Astrocyte of the hippocampus (primary cell): ENCODE measurements at regions not wholly inside any gene's neighbourhood (a gene's known extent, or its start where the extent isn't known, plus 50 kb on each side); places are given as distances from the start of the nearest gene placed in this dataset.
A peak's percentile ranks its signal among the peaks of the same experiment; 100 is the strongest.

Experiments
- DNase-seq: peaks from one replicate; pipeline ENCODE4 v3.0.0; 2011; ENCODE audit warnings: low read depth, low spot score

DNA sequence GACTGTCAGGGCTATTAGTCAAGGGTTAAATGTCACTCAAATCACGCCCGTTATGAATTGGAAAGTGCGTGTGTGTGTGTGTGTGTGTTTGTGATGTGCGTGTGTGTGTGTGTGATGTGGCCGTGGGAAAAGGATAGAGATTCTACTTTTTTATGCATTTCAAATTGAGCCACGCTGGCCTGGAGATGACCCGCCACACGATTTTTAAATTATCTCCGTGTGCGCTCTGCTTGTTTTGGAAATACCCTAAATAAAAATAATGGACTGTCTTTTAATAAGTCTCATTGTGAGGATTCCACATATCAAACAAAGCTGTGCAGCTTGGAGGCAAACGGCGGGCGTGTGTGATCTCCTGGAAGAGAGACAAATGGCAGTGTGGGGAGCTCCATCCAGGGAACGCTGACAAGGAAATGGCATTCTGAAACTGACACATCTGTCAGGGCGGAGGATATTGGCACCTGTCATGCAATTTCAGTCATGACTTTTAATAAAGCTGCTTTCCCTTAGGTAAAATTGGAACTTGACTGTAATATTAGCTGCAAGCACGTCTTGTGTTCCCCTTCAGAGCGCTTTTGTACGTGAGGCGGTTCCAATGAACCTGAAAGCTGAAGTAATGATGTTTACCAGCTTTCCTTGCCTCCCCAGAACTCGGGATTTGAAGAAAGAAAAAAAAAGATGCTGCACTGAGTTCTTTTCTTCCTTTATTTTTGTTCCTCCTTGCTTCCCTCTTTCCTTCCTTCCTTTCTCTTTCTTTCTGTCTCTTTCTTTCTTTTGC lies 381.8 kb upstream of the SMIM21 start:
- no peak for DNase-seq

DNA sequence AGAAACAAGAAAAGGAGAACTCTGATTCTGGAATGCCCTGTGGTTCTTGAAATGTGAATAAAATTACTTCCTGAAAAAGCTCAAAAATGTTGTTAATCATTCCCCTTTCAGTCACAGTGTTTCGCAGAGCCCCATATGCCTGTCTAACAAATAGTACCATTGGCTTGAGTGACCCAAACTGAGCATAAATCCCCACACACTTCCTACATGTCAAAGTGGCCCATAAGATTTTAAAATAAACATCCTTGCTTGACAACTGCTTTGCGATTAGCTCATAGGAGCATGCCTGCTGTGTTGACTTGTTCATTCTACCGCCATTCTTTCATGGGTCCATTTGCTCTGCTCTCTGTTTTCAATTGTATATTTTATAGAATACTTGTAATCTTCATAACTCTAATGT lies 377.8 kb upstream of the SMIM21 start:
- DNase-seq: no peak

DNA sequence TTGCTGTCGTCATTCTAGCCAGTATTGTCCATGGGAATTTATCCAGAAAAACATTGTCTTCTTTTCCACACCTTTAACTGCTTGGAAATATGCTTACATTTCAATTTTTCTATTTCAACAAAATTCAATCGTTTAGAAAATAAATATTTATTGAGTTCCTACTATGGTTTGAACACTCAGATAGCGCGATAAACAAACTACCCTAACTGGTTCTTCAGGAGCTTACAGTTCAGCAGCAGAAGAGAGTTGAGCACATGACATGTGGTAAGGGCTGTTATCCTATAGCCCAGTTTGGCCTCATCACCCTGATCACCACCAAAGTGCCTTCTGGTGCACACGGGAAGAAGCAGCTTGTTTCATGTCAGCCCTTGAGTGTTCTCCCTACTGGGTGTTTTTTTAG lies 375.2 kb upstream of the SMIM21 start:
- DNase-seq: no peak

DNA sequence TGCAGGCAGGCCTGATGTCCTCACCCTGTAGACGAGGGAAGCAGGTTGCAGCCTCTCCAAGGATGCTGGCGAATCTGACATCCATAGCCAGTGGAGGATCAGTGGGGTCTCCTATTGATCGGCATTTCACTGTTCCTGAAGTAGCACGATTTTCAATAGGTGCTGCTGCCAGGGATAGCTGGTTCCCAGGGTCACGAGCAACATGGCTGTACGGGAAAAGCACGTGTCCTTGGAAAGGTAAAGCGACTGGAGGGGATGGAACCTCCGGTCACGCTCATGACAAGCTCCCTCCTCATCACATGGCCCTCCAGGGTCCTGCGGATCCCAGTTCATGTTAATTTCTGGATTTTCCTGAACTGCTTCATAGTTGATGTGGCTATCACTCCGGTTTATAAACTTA lies 373.7 kb upstream of the SMIM21 start:
- DNase-seq: no peak

DNA sequence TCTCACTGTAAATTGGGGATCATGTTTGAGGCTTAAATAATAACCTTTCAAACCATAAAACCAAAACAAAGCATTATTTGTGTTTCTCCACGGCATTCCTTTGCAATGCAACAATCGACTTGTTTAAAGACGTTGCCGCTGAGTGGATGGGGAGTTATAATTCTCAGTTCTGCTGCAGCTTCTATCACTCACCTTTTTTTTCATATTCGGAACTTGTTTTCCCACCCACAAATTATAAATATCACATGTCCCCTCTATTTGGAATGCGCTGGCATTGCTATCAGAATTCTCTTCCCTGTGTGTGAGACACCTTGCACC lies 372.8 kb upstream of the SMIM21 start:
- DNase-seq: peak; percentile 11

DNA sequence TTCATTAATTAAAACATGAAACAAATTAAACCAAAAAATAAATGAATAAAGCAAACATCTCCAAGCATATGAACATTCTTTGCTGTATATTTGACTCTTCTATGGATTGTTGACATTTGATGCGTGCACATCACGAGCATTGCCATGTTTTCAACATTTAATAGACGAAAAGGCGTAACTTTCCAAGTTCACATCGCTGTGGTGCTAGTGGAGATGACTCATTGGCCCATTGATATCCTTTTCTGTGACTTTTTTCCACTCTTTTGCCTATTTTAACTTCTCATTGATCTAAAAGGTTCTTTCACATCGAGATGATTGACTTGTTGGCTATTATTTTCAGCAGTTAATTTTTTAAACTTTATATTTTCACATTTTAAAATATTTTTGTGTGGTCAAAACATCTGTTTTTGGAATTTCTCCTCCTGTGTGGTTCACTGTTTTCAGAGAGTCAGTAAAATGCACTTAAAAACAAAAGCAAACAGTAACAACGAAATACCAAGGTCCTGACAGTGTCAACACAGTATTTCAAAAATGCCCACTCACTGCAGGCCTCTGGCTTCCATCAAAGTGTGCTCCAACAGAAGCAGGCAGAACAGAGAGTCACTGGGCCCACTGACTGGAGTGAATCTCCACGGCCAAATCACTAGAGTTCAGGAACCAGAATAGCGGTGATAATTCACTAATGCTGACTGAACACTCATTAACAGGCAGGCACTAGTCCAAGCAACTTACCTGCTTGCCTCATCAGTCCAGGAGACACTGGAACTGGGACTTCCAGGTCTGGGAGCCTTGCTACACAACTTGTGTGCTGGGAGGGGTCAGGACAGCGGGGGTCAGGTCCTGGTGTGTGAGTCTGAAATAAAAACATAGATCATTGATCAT lies 372.2 kb upstream of the SMIM21 start:
- DNase-seq: peak; percentile 78

DNA sequence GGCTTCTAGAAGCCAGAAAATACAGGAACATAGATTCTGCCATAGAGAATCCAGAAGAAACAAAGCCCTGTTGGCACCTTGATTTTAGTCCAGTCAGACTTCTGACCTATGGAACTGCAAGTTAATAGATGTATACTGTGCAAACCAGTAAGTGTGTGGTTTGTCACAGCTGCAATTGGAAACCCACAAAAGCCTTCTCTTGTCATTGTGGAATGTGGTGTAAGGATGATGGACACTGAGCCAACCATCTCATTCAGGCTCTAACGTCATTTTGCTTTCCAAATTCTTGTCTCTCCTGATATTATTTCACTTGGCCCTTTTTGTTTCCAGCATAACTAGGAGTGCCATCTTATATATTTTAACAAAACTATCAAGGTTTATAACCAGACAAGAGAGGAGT lies 369.5 kb upstream of the SMIM21 start:
- DNase-seq: no peak

DNA sequence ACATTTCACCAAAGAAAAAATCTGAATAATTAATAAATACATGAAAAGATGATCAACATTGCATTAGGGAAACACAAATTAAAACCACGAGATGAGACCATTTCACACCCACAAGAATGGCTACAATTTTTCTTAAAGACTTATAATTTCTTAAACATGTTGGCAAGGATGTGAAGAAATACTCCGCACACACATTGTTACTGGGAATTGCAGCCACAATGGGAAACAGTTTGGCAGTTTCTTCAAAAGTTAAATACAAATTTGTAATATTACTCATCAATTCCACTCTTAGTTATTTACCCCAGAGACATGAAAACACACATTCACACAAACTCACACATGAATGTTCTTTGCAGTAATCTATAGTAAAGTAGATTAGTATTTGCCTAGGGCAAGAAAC lies 363.3 kb upstream of the SMIM21 start:
- no peak for DNase-seq

DNA sequence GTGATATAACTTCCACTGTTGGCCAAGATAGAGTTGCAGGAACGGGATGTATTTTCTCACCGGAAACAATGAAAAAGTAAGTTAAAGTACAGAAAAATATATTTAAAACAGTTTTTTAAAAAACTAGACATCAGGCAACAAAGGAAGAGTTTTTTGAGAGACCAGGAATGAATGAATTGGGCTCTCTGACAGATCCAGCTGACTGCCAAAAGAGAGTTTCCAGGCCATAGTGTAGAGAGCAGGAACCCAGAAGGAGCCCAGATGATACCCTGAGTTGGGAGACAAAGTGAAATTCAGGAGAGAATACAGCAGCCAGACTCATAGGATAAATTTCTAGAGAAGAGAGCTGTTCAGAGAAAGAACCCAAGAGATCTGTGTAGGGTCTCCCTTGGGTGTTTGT lies 362.6 kb upstream of the SMIM21 start:
- no peak for DNase-seq

DNA sequence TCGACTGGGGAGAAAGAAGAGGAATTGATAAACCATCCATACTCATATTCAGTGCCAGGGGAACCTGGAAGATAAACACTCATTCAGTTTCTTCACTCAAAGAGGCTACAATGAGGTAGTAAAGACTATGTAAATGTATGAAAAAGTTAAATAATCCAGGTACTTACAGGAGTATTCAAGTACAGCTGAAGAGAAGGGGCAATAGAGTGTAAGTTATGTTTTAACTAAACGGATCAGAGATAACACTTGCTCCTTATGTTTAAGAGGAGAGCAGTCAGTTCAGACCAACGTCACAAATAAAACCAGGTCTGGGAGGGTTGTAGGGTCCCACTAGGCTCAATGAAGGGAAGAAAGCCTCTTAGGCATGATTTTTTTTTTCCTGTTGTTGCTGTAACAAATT lies 358.3 kb upstream of the SMIM21 start:
- DNase-seq: no peak

DNA sequence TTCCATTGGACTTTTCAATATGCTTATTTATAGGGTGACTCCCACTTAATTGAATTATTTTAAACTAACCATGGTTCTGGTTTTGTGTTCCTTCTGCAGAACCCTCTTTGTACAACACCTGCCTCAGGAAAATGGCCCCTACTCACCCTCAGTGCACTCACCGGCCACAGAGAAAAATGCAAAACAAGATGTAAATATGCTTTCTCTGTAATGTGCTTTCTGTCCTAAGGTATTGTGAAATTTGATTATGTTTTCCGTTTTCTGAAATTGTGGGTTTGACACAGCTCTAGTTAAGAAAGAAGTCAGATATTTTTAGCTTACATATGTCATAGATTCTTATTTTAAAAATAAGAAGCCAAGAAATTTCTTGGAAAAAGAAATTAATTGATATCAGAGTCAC lies 357.7 kb upstream of the SMIM21 start:
- DNase-seq: no peak

DNA sequence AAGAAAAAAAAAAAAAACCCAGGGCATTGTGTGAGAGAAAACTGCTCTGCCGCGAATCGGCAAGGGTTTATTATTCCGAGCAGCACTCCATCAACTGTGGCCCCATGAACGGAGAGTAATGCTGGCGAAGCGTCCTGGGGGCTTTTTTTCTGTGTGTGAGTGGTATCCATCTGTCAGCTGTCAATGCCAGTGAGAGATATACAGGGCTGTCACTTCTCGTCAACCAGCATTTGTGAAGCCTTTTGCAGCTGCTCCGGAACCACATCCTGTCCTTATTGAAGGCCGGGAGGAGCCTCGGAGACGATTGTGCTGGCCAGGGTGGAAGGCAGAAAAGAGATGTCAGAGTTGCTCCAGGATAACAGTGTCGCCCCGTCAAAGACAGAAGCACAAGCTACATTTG lies 356.9 kb upstream of the SMIM21 start:
- DNase-seq: peak; percentile 16

DNA sequence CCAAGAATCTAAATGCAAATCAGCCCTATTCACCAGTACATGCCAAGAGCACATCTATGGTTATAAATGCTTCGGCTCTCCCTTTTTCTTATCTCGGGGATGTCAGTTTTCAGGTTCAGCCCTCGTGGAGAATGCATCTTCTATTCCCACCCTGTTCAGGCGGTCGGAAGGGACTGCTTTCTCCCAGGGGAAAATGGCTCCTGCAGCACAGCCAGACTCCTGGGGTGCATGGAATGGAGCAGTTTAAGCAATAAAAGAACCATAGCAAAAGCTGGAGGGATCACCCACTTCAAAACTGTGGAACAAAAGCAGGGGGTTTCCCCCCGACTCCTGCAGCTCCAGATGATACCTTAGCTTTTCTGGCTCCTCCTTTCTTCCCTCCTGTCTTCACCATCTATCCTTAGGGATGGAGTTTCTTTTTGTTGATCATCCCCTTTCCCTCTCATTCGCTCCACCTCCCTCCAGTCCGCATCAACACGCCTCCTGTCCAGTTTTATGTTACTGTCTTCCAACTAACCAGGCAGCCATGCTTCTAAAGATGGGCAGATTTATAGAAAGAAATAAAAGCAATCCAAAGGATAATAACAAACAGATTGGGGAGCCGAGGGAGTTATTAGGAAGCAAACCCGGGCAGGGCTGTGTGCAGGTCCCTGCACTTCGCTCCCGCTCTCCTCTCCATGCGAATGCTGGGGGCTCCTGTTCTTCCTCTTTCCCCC lies 356.2 kb upstream of the SMIM21 start:
- no peak for DNase-seq

DNA sequence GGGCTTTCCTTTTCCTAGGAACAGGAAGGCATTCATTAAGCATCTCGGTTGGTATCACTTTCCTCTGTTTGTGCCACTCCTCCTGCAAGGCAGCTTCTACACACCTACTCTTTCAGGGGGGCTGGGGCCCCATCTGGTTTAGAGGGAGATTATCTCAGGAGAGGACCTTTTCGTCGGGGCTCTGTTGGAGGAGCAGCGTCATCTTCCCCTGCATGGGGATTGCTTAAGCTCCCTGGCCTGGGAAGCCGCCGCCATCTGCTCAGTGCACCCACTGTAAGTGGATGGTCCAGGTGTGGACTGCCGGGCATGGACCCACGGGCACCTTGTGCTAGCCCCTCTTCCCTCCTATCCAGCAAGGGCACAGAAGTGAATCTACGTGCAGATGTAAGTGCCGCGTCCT lies 355.3 kb upstream of the SMIM21 start:
- DNase-seq: no peak

DNA sequence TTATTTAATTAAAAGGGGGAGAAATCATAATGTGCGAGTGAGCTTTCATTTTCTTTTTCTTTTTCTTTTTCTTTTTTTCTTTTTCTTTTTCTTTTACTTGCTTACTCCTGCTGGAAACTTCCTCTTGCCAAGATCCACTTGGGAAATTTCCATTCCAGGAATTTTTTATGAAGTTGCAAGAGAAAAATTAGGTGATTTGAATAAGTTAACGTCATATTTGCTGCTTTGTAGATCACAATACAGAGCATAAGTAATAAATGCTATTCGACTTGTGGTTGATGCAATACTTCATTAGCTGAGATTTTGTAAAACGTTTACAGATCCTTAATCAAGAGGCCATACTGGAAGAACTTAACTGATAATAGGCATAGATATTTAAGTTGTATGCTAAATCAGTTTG lies 354.7 kb upstream of the SMIM21 start:
- DNase-seq: no peak

DNA sequence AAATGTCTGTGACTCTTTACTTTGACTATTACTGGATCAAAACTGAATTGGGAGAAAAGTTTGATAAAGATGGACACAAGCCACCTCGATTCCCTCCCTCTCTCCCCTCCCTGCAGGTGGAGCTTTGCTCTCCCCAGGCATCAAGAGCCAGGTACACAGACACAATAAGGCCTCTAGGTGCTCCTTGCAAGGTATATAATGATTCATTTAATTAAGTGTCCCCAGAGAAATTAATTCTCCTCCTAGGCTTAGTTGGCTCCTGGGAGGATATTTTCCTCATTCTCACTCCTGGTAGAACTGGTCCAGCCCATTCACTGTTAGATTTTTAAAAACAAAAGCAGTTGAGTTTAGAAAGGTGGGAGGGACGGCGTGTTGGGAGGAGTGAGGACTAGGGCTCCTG lies 352.4 kb upstream of the SMIM21 start:
- no peak for DNase-seq

DNA sequence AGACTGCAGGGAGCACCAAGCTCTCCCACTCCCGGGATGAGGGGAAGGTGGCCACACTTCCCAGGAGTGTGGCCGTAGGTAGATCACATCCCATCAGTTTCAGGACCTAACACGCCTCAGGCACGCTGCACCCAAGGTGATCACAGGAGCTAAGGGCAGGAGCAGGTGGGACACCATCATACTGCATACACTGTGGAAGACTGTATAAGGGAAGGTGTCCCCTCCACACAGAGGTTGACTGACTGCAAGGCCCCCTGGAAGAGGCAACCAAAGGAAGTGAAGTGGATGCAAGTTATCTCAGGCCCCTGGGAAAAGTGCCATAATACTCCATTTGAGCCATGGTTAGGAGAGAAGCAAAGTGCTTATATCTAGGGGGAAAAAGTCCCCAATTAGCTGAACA lies 351.9 kb upstream of the SMIM21 start:
- DNase-seq: no peak

DNA sequence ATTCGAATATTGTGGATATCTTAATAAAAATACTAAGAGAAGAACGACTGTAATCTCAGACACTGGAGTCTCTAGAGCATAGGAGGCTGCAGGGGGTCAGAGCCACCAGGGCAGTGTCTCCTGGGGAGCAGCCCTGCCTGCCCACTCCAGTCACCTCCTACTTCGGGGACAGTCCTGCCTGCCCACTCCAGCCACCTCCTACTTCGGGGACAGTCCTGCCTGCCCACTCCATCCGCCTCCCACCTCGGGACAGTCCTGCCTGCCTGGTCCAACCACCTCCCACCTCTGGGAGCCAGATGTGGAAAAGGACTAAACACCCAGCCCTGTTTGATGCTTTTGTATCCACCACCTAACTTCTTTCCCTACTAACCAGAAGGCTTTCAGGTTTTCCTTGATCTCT lies 350.1 kb upstream of the SMIM21 start:
- no peak for DNase-seq

DNA sequence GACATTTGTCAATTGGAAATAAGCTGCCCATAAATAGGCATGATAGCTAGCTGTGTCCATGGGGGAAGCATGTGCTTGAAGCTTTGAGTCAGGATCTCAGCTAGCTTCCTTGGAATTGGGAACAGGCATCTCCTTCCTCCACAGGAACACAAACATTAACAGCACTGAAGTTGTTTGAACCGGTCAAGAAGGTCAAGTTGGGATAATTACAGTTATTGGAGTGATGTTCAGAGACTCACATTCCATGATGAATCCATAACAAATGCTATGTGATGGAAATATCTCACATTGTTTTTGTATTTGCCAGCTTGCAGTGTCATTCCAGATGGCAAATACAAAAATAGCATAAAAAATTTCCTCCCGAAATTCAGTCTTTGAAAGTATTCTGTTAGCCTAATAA lies 347.6 kb upstream of the SMIM21 start:
- no peak for DNase-seq

DNA sequence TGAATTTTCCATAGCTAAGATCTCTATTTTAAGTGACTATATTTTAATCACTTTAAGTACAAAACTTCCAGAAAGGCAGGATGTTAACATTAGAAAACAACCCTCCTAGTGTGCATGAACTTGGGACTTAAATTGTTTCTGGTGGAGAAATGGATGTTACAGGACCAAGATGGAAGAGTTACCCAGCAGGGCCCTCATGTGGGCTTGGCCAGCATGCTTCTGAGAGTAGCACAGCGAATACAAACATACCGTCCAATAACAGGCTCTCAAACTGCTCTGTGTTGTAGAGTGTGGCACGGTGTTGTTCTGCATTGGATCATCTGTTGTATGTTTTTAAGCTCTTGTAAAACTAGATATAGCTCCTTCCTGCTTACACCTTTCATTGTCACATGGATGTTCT lies 346.1 kb upstream of the SMIM21 start:
- DNase-seq: no peak

DNA sequence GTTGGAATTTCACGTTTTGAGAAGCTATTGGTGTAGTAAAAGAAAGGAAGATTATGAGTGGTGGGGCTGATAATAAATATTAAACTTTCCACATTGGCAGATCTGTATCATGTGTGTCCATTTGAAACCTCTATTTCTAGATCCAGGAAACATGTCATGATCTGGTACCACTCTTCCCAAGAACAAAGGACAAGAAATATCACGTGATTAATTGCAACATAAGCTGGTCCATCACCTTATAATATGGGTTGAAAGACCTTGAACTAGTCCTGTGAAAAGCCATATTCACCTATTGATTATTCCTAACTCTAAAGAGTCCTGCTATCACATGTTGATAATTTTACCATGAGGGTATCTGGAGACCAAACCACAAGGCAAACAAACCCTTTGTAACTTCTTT lies 335.3 kb upstream of the SMIM21 start:
- DNase-seq: no peak

DNA sequence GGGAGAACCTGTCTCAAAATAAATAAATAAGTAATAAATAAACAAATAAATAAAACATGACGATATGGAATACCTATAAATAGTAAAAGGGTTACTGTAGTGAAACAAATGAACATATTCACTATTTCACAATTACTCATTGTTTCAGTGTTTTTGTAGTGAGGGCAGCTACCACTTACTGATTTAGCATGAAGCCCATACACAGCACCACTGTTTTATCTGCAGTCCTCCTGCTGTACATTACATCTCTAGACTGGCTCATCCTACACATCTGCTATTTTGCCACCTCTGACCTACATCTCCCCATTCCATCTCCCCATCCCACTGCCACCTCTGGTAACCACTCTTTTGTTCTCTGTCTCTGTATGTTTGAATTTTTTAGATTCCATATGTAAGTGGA lies 332.7 kb upstream of the SMIM21 start:
- no peak for DNase-seq

DNA sequence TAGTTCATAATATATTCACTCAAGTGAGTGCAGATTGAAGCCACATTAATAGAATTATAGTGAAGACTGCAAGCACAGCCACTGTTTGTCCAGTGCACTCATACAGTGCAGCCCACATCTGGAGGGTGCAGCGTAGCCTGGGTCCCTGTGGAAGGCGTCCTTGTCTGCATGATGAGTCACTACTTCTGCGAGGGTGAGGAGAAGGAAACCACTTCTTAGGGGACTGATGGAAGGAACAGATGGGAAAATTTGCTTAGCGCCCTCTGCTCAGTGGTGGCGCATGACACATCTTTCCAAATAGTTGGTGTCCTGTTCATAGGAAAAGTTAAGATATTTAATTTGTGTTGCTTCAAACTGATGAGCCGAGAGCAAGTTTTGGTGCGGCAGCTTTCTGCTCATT lies 330.4 kb upstream of the SMIM21 start:
- no peak for DNase-seq
